ENCODE measurements at regions not wholly inside any gene's neighbourhood (a gene's known extent, or its start where the extent isn't known, plus 50 kb on each side); places are given as distances from the start of the nearest gene placed in this dataset.

DNA sequence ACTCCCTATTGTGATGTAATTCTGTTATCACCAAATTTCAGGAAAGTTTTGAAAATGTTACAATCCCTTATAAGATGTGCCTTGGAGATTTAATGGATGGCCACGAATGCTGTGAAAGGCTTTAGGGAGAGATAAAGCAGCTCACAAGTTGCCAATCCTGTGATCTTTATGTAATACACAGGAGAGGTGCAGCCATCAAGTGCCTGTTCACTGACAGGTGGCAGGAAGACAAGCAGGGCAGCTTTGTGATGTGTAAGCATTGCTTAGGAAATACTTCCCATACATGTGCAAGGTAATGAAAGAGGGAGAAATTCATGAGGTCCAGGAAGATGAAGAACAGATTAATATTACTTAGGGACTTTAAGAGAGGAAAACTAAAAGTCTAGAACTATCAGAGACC is 628.8 kb downstream of the SLITRK6 start:
- TF ChIP-seq, protein P1, sequence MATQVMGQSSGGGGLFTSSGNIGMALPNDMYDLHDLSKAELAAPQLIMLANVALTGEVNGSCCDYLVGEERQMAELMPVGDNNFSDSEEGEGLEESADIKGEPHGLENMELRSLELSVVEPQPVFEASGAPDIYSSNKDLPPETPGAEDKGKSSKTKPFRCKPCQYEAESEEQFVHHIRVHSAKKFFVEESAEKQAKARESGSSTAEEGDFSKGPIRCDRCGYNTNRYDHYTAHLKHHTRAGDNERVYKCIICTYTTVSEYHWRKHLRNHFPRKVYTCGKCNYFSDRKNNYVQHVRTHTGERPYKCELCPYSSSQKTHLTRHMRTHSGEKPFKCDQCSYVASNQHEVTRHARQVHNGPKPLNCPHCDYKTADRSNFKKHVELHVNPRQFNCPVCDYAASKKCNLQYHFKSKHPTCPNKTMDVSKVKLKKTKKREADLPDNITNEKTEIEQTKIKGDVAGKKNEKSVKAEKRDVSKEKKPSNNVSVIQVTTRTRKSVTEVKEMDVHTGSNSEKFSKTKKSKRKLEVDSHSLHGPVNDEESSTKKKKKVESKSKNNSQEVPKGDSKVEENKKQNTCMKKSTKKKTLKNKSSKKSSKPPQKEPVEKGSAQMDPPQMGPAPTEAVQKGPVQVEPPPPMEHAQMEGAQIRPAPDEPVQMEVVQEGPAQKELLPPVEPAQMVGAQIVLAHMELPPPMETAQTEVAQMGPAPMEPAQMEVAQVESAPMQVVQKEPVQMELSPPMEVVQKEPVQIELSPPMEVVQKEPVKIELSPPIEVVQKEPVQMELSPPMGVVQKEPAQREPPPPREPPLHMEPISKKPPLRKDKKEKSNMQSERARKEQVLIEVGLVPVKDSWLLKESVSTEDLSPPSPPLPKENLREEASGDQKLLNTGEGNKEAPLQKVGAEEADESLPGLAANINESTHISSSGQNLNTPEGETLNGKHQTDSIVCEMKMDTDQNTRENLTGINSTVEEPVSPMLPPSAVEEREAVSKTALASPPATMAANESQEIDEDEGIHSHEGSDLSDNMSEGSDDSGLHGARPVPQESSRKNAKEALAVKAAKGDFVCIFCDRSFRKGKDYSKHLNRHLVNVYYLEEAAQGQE (IDR thresholded peaks at IDR 0.05; ENCODE audit: insufficient read depth in 1 of 2, low read depth in 2 of 2, low read length in 2 of 2): no peak
- no peak for TF ChIP-seq FOXP2 (optimal IDR thresholded peaks at IDR 0.05; ENCODE audit: borderline replicate concordance, extremely low read depth, extremely low read length, insufficient read depth)
- no peak for TF ChIP-seq POLR2AphosphoS5 (IDR thresholded peaks at IDR 0.05; ENCODE audit: low read depth, low read length)
- TF ChIP-seq TAF1 (IDR thresholded peaks at IDR 0.05; ENCODE audit: borderline replicate concordance, insufficient read depth, low read length): no peak
- TF ChIP-seq SIN3A (IDR thresholded peaks at IDR 0.05; ENCODE audit: borderline replicate concordance, insufficient read depth, low read length): no peak

DNA sequence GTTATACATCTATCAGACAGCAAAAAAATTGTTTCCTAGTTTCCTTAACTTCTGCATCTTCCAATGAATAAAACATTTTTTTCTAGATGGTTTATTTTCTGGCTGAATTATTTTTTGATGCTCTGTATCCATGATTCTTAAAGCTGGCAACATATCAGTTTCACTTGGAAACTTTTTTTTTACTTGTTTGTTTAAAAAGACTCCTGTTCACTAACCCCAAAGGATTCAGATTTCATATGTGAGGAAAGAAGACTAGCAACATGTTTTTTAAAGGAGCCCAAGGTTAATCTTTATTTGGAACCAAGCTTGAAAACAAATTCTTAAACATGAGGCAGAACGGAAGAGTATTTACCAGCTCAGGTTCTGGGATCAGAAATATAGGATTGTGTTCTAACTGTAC is 632.3 kb downstream of the SLITRK6 start:
- TF ChIP-seq TAF1 (IDR thresholded peaks at IDR 0.05; ENCODE audit: borderline replicate concordance, insufficient read depth, low read length) (no peak), SIN3A (IDR thresholded peaks at IDR 0.05; ENCODE audit: borderline replicate concordance, insufficient read depth, low read length) (no peak), FOXP2 (optimal IDR thresholded peaks at IDR 0.05; ENCODE audit: borderline replicate concordance, extremely low read depth, extremely low read length, insufficient read depth) (no peak), POLR2AphosphoS5 (IDR thresholded peaks at IDR 0.05; ENCODE audit: low read depth, low read length) (no peak)
- TF ChIP-seq, protein P1 (IDR thresholded peaks at IDR 0.05; ENCODE audit: insufficient read depth in 1 of 2, low read depth in 2 of 2, low read length in 2 of 2): no peak

DNA sequence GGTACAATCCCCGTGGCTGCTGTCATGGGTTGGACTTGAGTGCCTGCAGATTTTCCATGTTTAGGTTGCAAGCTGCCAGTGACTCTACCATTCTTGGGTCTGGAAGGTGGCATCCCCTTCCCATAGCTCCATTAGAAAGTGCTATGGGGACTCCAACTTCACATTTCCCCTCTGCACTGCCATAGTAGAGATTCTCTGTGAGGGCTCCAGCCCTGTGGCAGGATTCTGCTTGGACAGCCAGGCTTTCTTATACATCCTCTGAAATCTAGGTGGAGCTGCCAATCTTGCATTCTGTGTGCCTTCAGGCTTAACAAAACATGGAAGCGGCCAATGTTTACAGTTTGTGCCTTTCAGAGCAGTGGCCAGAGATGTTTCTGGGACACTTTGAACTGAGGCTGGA is 636.2 kb downstream of the SLITRK6 start:
- no peak for TF ChIP-seq TAF1 (IDR thresholded peaks at IDR 0.05; ENCODE audit: borderline replicate concordance, insufficient read depth, low read length)
- no peak for TF ChIP-seq POLR2AphosphoS5 (IDR thresholded peaks at IDR 0.05; ENCODE audit: low read depth, low read length)
- no peak for TF ChIP-seq FOXP2 (optimal IDR thresholded peaks at IDR 0.05; ENCODE audit: borderline replicate concordance, extremely low read depth, extremely low read length, insufficient read depth)
- TF ChIP-seq SIN3A (IDR thresholded peaks at IDR 0.05; ENCODE audit: borderline replicate concordance, insufficient read depth, low read length): no peak
- TF ChIP-seq, protein P1 (IDR thresholded peaks at IDR 0.05; ENCODE audit: insufficient read depth in 1 of 2, low read depth in 2 of 2, low read length in 2 of 2): no peak

DNA sequence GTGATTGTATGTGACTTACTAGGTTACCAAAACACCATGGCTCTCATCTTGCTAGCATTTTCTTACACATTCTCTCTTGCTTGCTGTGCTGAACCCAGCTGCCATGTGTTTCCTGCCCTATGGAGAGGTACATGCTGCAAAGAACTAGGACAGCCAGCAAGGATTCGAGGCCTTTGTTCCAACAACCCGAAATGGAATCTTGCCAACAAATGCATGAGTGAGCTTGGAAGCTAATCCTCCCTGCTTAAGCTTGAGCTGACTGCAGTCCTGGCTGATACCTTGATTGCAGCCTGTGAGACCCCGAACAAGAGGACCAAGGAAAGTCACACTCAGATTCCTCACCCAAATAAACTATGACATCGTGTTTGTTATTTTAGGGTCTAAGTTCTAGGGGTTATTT is 651.2 kb downstream of the SLITRK6 start:
- TF ChIP-seq POLR2AphosphoS5 (IDR thresholded peaks at IDR 0.05; ENCODE audit: low read depth, low read length) (no peak), SIN3A (IDR thresholded peaks at IDR 0.05; ENCODE audit: borderline replicate concordance, insufficient read depth, low read length) (no peak)
- TF ChIP-seq, protein P1 (IDR thresholded peaks at IDR 0.05; ENCODE audit: insufficient read depth in 1 of 2, low read depth in 2 of 2, low read length in 2 of 2): no peak

DNA sequence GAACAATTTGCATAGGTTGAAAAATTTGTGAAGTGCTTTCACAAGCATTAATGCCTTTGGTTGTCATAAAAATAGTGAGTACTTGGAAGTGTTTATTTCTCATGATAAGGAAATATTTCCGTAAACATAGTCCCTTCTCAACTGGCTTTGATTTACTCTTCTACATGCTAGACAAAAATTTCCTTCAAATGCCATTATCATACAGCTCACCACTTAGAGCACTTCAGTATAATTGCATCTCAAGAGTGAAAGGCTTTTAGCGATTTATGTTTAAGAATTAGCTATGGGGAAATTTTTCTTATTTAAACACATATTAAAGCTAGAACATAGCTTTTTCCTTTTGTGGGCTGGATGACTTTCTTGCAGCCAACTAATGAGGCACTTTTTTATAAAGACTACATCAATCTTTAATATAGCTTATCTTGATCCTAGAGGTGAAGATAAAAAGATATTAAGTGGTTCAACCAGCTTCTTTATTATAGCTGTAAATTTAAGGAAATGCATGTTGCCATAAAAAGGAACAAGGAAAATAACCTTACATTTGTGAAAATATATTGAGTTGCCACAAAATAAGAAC is 656.8 kb downstream of the SLITRK6 start:
- TF ChIP-seq POLR2AphosphoS5 (IDR thresholded peaks at IDR 0.05; ENCODE audit: low read depth, low read length) (no peak), TAF1 (IDR thresholded peaks at IDR 0.05; ENCODE audit: borderline replicate concordance, insufficient read depth, low read length) (no peak), SIN3A (IDR thresholded peaks at IDR 0.05; ENCODE audit: borderline replicate concordance, insufficient read depth, low read length) (no peak), FOXP2 (optimal IDR thresholded peaks at IDR 0.05; ENCODE audit: borderline replicate concordance, extremely low read depth, extremely low read length, insufficient read depth) (no peak)
- TF ChIP-seq, protein P1 (IDR thresholded peaks at IDR 0.05; ENCODE audit: insufficient read depth in 1 of 2, low read depth in 2 of 2, low read length in 2 of 2): no peak
